HG03565 (cell line): ENCODE measurements at regions not wholly inside any gene's neighbourhood (a gene's known extent, or its start where the extent isn't known, plus 50 kb on each side); places are given as distances from the start of the nearest gene placed in this dataset.
"Not testable (repeated sequence)": the region's sequence is repeated elsewhere in the genome, so short reads cannot be mapped to it uniquely, and the experiment has no call there.

Experiments used
- ATAC-seq: cut with Tn5 transposase; IDR thresholded peaks from one replicate; pipeline ENCODE4 v1.9.1; 2021; ENCODE audit warnings: mild to moderate bottlenecking, moderate library complexity; ENCODE audit not compliant: unreplicated experiment

GRCh38 chr10:124324856-124325632 lies 93.7 kb downstream of the OAT start:
- no peak for ATAC-seq

- no peak for ATAC-seq
Observed at GRCh38 chr10:124324451-124324850, 94.3 kb downstream of the OAT start.

- no peak for ATAC-seq
Observed at GRCh38 chr10:124323806-124324205, 94.9 kb downstream of the OAT start.

- no peak for ATAC-seq
Observed at GRCh38 chr10:124323111-124323725, 95.5 kb downstream of the OAT start.

- no peak for ATAC-seq
Observed at GRCh38 chr10:124322191-124322980, 96.3 kb downstream of the OAT start.

- no peak for ATAC-seq
Observed at GRCh38 chr10:124321433-124322089, 97.2 kb downstream of the OAT start.

GRCh38 chr10:124320778-124321432 lies 97.8 kb downstream of the OAT start:
- no peak for ATAC-seq

- ATAC-seq, result no peak
Observed at GRCh38 chr10:124319926-124320391, 98.8 kb downstream of the OAT start.

GRCh38 chr10:124319520-124319919 lies 99.2 kb downstream of the OAT start:
- not testable (repeated sequence) for ATAC-seq

GRCh38 chr10:124318811-124319210 lies 99.9 kb downstream of the OAT start:
- no peak for ATAC-seq

GRCh38 chr10:124318076-124318475 lies 100.6 kb downstream of the OAT start:
- no peak for ATAC-seq

- ATAC-seq, result no peak
Observed at GRCh38 chr10:124316326-124316725, 102.4 kb downstream of the OAT start.

GRCh38 chr10:124315591-124316270 lies 103.0 kb downstream of the OAT start:
- ATAC-seq, result no peak

- ATAC-seq, result no peak
Observed at GRCh38 chr10:124313374-124313773, 105.3 kb downstream of the OAT start.

- no peak for ATAC-seq
Observed at GRCh38 chr10:124308811-124309210, 109.9 kb downstream of the OAT start.

- ATAC-seq, result no peak
Observed at GRCh38 chr10:124308056-124308645, 110.6 kb downstream of the OAT start.

- no peak for ATAC-seq
Observed at GRCh38 chr10:124307591-124307990, 111.1 kb downstream of the OAT start.

- ATAC-seq, result no peak
Observed at GRCh38 chr10:124306922-124307371, 111.8 kb downstream of the OAT start.

- ATAC-seq, result no peak
Observed at GRCh38 chr10:124306520-124306919, 112.2 kb downstream of the OAT start.

- no peak for ATAC-seq
Observed at GRCh38 chr10:124305984-124306383, 112.7 kb downstream of the OAT start.
